GM18519 (cell line): ENCODE measurements at regions not wholly inside any gene's neighbourhood (a gene's known extent, or its start where the extent isn't known, plus 50 kb on each side); places are given as distances from the start of the nearest gene placed in this dataset.

ENCODE experiments used
- ATAC-seq: cut with Tn5 transposase; IDR thresholded peaks from one replicate; pipeline ENCODE4 v1.9.1; 2021; ENCODE audit warnings: mild to moderate bottlenecking, moderate library complexity; ENCODE audit not compliant: unreplicated experiment, low FRiP score

DNA sequence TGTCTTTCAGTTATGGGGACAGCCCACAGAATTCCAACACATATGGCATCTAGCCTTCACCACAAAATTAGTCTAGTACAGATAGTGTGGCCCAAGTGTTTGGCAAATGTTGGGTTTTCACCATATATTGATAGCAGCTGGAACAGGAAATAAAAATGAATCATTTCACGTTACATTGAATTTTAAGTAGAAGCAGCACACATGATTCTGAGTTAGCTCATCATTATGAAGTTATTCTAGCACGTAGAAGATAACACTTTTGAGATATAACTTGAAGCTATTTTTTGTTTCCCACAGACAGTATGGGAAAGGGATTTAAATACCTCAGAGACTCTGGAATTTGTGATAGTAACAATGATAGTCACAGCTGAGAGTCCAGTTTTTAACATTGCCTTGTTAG lies 118.7 kb downstream of the FAT4 start:
- ATAC-seq, result no peak

DNA sequence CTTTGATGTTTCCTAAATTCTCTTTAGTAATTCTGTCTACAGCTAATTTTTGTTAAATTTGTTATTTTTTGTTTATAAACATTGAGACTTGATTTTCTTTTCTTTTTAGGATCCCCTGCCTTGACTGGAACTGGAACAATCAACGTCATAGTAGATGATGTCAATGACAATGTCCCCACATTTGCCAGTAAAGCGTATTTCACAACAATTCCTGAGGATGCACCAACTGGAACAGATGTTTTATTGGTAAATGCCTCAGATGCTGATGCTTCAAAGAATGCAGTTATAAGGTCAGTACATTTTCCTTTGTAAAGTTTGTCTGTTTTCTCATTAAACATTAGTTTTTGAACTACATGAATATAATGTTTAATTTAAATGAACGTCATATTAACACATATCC lies 119.4 kb downstream of the FAT4 start:
- ATAC-seq, result no peak

DNA sequence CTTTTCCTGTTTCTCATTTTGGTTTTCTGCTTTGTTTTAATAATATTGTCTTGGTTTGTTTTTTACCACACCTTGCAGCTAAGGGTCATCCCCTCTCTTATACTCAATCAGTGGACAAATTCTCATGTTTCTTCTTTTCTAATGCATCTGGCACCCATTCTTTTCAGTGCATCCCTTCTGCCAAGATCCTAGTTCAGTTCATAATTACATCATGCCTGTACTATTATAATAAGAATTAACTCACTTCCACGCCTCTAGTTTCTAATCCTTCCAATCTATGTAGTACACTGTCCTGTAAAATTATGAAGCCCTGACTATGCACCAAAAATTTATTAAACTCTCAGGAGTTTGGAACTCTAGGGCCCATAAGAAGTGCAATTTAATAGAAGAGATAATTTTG lies 126.1 kb downstream of the FAT4 start:
- no peak for ATAC-seq

DNA sequence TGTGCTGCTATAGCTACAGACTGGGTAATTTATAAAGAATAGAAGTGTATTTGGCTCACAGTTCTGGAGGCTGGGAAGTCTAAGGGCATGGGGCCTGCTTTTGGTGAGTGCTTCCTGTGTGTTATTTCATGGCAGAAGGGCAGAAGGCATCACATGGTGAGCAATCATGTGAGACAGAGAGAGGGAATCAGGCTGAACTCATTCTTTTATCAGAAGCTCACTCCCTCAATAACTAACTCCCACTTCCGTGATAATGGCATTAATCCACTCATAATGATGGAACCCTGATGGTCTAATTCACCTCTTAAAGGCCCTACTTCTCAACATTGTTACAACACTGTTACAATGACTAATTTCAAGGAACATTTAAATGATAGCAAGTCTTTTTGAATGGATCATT lies 129.4 kb downstream of the FAT4 start:
- ATAC-seq, result no peak

DNA sequence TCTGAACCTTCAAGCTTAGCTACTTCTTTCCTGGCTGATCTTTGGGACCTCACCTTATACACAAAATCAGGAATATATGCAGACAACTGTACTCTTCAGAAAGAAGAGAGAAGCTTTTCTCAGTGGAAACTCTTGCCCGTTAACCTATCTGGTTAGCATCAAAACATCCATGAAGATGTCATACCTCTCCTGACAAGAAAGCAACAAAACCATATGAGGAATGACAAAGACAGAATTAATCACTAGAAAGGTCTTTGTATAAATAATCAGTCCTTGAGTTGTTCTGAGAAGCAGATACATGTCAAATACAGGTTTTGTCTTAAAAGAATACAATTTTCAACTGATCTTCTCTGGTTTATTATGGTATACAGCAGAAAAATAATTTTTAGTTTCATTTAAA lies 130.8 kb downstream of the FAT4 start:
- ATAC-seq, result no peak

DNA sequence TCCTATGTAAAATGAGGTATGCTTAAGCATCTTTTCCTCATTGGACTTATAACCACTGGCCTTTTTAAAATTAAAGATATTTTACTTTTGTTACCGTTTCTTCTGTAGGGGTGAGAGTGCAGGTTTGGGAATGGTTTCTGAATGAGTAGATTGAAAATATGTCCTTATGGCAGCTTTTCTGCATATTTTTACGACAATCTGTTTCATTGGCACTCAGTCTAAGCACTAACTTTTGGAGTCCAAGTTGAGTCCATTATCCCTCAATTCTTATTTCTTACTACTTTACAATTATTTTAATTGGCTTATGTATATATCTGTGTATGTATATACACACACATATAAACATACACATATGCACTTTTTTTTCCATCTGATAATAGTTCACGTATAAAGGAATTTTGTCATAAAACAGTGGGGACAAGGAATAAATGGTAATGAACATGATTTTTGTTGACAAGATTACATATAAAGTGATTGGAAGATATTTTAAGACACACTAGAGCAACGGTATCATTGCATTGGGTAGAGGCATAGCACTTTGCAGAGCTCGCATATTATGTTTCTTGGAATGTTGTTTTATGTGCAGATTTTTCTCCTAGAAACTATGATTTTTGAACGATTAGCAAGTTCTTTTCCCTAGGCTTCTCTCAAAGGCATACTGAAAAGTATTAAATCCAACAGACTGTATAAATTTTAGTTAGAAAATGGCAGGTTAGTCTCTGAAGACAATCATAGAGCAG lies 133.0 kb downstream of the FAT4 start:
- ATAC-seq, result no peak

DNA sequence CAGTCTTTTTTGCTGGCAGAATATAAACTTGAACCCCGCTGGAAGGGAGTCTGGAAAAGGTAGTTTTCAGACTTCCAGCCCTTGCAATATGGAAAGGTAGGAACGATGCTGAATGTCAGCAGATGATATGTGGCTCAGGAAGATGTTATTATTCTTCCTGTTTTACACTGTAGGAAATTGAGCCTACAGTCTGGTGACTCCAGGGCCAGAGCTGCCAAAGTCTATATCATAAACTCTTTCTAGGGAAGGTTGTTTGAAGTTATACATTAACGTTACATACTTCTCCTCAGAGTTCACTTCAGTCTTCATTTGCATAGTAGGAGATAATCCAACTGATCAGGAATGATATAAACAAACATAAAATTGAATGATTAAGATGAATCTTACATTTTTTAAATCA lies 141.3 kb downstream of the FAT4 start:
- ATAC-seq, result no peak

DNA sequence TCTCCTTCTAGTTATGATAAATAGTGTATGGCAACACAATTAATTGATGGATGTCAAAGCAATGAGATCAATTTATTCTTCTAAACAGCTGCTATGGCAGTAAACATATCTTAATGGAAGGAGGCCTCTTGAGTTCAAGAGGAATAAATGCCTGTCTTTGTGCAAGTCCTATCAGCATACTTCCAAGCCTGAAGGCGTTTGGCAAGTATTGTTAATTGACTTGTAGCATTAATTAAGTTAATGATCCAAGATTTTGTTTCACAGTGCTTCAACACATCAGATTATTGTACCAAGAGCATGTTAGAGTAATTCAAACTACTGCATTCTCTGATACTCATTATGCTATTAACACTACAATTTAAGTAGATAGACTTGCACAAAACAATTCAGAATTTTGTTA lies 144.8 kb downstream of the FAT4 start:
- ATAC-seq, result no peak

DNA sequence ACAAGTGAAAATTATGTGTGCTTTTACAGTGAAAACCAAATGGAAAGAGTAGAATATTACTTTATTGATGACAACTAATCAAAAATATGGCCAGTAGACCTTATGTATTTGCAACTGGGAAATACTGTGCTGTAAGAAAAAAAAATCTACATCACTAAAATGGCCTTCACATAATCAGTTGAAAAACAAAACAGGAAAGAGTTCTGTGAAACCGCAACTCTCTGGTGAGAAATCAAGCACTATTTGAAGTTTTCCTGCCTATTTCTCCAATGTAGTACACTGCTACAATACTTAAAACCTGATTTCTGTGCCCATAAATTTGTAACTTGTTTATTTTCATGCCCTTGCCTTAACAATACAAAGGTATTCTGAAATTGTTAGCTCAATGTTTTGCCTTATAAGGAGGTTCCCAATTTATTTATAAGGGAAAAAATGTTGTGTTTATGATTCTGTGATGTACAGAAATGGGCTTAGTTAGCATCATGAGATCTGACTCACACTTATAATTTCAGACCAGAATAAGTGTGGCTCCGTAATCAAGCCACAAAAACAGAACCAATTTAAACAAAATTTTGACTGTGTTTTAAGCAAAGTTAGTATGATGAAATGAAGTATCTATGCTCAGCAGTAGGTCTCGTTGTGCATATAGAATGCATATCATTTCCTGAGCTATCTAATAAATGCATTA lies 147.1 kb downstream of the FAT4 start:
- no peak for ATAC-seq

DNA sequence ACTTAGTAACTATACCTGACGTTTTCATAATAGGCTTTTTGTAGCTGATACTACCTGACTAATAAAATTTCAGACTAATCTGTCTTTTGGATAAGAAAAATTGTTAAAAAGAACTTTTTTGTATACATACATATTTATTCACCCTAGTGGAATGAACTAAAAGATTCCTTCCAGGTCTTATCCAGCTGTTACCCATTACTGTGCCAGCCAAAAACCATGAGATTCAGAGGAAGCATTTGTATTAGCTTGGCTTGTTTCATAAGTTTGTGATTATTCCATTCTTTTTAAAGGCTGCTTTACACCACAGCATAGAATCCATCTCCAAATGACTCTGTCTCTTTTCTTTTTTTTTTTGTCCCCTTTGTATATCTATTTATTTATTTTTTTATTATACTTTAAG lies 149.4 kb downstream of the FAT4 start:
- ATAC-seq, result no peak

DNA sequence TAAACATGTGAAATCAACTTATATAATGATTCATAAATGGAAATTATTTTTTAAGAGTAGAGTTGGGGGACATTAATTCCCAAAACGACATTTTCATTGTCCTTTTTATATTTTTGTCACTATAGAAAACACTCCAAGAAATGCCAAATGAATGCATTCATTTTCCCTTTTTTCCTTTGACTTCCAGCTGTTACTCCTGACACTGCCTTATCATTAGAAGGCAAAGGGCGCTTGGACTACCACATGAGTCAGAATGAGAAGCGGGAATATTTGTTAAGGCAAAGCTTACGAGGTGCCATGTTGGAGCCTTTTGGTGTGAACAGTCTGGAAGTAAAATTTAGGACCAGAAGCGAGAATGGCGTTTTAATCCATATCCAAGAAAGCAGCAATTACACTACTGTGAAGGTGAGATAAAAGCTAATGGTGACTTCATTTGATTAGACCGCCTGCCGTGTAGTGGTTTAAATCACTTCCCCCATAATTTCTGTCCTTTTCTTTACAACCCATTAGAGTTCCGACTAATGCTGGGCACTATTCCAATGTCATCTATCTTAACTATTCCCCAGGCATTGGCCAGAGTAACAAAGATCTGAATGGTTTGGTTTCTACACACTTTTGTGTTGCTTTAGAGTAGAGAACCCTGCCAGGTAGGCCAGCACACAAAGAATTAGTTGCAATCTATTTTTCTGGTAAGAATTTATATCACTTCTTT lies 166.7 kb downstream of the FAT4 start:
- no peak for ATAC-seq

DNA sequence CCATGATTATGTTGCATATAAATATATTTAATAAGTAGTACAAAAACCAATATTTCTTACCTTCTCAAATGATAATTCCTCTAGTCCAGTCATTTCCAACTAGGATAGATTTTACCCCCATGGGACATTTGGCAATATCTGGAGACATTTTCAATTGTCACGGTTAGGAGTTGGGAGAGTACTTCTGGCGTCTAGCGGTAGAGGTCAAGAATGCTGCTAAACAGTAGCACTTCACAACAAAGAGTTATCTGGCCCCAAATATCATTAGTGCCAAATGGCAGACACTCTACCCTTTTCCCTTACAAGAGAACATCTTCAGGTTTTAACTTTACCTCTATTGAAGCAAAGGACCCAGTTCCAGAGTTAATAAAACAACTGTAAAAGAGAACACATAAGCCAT lies 168.1 kb downstream of the FAT4 start:
- ATAC-seq, result no peak

DNA sequence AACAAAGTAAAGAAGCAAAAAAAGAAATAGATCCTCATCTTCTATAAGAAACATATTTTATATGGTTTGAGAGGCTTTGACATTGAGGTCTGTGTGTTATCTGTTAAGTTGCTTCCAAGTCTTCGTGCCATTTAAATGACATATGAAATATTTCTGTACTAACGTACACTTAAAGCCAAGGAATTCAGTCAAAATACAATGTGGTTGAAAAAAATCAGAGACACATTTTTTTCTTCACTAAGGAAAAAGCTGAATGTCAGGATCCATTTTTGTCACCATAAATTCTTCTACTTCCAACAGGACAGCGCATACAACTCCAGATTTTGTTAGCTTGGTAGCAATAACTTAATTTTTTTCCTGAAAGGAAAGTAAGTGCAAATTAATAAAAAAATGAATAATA lies 168.5 kb downstream of the FAT4 start:
- no peak for ATAC-seq

DNA sequence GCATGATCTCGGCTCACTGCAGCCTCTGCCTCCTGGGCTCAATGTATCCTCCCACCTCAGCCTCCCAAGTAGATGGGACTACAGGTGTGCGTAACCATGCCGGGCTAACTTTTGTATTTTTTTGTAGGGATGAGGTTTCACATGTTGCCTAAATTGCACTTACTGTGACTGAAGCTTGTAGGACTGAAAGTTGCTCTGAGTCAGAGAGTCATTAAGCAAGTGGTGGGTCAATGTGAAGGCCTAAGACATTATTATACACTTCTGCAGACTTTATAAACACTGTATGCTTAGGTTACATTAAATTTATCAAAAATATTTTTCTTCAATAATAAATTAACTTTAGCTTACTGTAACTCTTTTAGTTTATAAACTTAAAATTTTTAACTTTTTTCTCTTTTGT lies 170.2 kb downstream of the FAT4 start:
- no peak for ATAC-seq

DNA sequence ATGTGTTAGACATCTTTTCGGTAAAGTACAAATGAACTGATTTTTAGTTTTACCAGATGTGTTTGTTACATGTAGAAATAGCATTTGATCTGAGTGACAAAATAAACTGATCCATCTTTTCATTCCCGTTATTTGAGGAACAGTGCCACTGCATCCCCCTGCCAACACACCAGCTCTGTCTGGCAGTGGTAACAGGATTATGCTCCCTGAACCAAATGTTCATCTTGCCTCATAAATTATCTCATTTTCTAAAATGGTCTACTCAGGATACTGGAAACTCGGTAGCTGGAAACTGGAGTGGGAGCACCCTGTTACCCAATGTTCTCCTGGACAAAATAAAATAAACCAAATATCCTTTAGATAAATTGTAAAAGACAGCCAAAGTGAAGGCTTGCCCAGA lies 171.6 kb downstream of the FAT4 start:
- no peak for ATAC-seq

DNA sequence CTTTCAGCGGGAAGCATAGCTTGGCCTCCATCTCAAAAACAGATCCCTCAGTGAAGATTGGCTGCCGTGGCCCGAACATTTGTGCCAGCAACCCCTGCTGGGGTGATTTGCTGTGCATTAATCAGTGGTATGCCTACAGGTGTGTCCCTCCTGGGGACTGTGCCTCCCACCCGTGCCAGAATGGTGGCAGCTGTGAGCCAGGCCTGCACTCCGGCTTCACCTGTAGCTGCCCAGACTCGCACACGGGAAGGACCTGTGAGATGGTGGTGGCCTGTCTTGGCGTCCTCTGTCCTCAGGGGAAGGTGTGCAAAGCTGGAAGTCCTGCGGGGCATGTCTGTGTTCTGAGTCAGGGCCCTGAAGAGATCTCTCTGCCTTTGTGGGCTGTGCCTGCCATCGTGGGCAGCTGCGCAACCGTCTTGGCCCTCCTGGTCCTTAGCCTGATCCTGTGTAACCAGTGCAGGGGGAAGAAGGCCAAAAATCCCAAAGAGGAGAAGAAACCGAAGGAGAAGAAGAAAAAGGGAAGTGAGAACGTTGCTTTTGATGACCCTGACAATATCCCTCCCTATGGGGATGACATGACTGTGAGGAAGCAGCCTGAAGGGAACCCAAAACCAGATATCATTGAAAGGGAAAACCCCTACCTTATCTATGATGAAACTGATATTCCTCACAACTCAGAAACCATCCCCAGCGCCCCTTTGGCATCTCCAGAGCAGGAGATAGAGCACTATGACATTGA lies 175.4 kb downstream of the FAT4 start:
- no peak for ATAC-seq

DNA sequence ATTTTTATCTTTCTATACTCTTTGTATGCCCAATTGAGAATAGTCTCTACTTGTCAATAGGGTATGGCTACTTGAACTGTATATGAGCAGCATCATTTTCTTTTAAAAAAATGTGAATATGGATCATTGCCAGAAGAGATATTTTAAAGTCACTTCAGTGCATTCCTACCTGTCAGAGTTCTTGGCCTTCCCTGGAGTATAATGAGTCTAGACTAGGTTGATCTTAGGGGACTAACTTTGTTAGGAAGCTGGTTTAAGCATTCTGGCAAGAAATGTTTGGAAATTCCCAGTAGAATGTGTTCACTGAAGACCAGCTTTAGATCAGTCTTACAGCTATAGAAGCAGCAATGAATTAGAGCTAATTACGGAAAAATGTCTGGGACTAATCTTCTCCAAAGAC lies 178.2 kb downstream of the FAT4 start:
- ATAC-seq, result no peak

DNA sequence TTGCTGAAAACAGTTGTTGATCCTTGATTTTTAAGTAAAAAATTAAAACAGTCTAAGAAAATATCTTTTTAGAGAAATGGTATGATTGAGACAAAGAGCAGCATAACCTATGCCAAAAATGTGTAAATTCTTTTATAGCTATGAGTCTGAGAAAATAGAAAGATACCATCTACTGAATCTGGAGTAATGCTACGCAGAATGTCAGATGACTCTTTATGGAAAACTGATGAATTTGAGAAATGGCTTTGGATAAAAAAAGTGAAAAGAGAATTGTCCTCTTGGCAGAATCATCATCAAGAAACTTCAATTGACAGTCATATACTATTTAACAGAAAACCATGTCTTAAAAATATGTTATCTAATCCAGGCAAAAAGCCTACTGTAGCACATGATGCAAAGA lies 183.1 kb downstream of the FAT4 start:
- no peak for ATAC-seq

DNA sequence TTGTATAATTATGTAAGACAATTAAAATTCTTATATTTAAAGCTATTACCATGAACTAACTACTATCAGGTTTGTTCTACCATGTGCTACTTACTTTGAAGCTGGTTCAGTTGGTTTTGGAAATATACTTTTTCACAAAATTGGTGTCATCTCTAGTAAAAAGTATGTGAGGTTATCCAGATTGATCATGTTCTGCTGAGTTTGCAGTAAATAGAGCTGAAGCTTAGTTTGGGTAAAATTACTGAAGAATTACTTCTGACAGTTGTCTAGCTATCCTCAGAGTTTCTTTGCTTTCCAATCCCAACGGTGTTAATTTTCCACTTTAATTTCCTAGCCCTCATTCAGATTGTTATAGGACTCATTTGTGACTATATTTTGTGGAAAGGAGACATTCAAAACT lies 184.2 kb downstream of the FAT4 start:
- ATAC-seq, result no peak

DNA sequence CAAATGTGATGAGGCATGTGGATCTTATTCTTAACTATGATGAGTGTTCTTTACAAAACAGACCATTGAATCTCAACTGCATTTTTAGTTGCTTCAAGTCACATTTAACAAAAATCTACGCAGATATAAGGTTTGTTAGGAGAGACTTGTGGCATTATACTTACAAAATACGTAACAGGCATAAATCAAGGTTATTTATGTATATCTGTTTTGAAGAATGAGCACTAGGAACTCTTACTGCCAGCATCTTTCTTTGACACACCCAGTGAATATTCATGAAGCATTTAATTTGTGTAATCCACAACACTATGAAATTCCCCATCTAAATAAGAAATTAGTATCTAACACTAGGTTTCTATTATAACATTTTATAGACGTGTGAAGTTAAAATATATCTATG lies 186.3 kb downstream of the FAT4 start:
- no peak for ATAC-seq

DNA sequence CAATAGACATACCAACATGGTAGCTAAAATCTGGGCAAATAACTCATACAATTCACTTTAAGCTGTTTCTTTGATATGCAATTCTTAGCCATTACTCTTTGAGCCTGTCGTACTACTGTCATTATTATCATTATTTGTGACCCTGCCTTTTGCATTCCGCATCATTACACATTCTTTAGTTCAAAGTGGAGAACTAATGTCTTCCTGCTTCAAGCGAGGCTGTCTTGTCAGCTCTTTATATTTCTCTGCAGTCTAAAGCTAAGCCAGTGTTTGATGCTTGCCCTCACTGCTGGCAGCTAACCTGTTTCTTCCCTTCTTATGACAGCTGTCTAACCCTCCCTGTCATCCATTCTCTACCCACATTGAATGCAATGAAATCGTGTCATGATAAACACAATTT lies 186.8 kb downstream of the FAT4 start:
- ATAC-seq, result no peak
